Liver (tissue), 8 donors: ENCODE measurements at regions not wholly inside any gene's neighbourhood (a gene's known extent, or its start where the extent isn't known, plus 50 kb on each side); places are given as distances from the start of the nearest gene placed in this dataset.

Experiments used
- DNase-seq: peaks from one replicate; pipeline ENCODE4 v3.0.0-alpha.2; 2017; ENCODE audit warnings: low spot score
- H3K27ac ChIP-seq, 2 donors: one replicate each; pipeline ENCODE4 v1.7.0; 2013; ENCODE audit warnings: inconsistent platforms in 2 of 2, low read length in 2 of 2, control low read depth in 1 of 2, low read depth in 1 of 2, mild to moderate bottlenecking in 1 of 2
- H3K27me3 ChIP-seq, 4 donors: one replicate each; pipeline versions ENCODE4 v1.6.1 to v1.7.0; 2013; ENCODE audit warnings: low read length in 3 of 4, inconsistent platforms in 1 of 4, mild to moderate bottlenecking in 1 of 4, moderate library complexity in 1 of 4; ENCODE audit not compliant: control insufficient read depth in 4 of 4, insufficient read depth in 4 of 4
- H3K36me3 ChIP-seq, 4 donors: one replicate each; pipeline versions ENCODE4 v1.6.1 to v1.7.0; 2013; ENCODE audit warnings: low read length in 3 of 4, mild to moderate bottlenecking in 3 of 4, low read depth in 1 of 4, moderate library complexity in 1 of 4; ENCODE audit not compliant: control insufficient read depth in 4 of 4, insufficient read depth in 3 of 4
- H3K4me1 ChIP-seq, 4 donors: one replicate each; pipeline versions ENCODE4 v1.6.1 to v1.7.0; 2013; ENCODE audit warnings: low read length in 3 of 4, mild to moderate bottlenecking in 3 of 4, moderate library complexity in 1 of 4; ENCODE audit not compliant: control insufficient read depth in 4 of 4, insufficient read depth in 4 of 4
- H3K4me3 ChIP-seq, 3 donors: one replicate each; pipeline versions ENCODE4 v1.6.1 to v1.7.0; 2013; ENCODE audit warnings: low read length in 3 of 3, control low read depth in 1 of 3, low read depth in 1 of 3, mild to moderate bottlenecking in 1 of 3
- H3K9ac ChIP-seq, 2 donors: one replicate each; pipeline ENCODE4 v1.7.0; 2013; ENCODE audit warnings: low read length in 2 of 2, mild to moderate bottlenecking in 2 of 2, moderate library complexity in 2 of 2, control low read depth in 1 of 2, low read depth in 1 of 2
- H3K9me3 ChIP-seq, 4 donors: one replicate each; pipeline versions ENCODE4 v1.6.1 to v1.7.0; 2013; ENCODE audit warnings: low read length in 3 of 4; ENCODE audit not compliant: control insufficient read depth in 4 of 4
- EGR1 ChIP-seq, 2 donors: IDR thresholded peaks; 2 replicates each; pipeline ENCODE4 v1.6.1; 2016 to 2018; ENCODE audit warnings: antibody characterized with exemption in 2 of 2, low read depth in 2 of 2
- FOXA1 ChIP-seq: IDR thresholded peaks from 2 replicates; pipeline ENCODE4 v1.6.1; 2016; ENCODE audit warnings: antibody characterized with exemption
- FOXA2 ChIP-seq: IDR thresholded peaks from 2 replicates; pipeline ENCODE4 v1.6.1; 2016; ENCODE audit warnings: antibody characterized with exemption
- GABPA ChIP-seq, 2 donors: IDR thresholded peaks in 1 of 2; conservative IDR thresholded peaks in 1 of 2; 2 replicates each; pipeline ENCODE4 v1.6.1; 2016; ENCODE audit warnings: antibody characterized with exemption in 2 of 2, mild to moderate bottlenecking in 1 of 2, moderate library complexity in 1 of 2
- HNF4A ChIP-seq, 2 donors: conservative IDR thresholded peaks; 2 replicates each; pipeline ENCODE4 v1.6.1; 2016; ENCODE audit warnings: antibody characterized with exemption in 2 of 2, mild to moderate bottlenecking in 2 of 2
- HNF4G ChIP-seq: IDR thresholded peaks from 2 replicates; pipeline ENCODE4 v1.6.1; 2016; ENCODE audit warnings: antibody characterized with exemption
- JUND ChIP-seq, 2 donors: IDR thresholded peaks; 2 replicates each; pipeline ENCODE4 v1.6.1; 2016; ENCODE audit warnings: antibody characterized with exemption in 2 of 2
- NR2F2 ChIP-seq: IDR thresholded peaks from 2 replicates; pipeline ENCODE4 v1.6.1; 2016; ENCODE audit warnings: antibody characterized with exemption
- RAD21 ChIP-seq, 2 donors: IDR thresholded peaks; 2 replicates each; pipeline ENCODE4 v1.6.1; 2016; ENCODE audit warnings: antibody characterized with exemption in 2 of 2, mild to moderate bottlenecking in 2 of 2
- RXRA ChIP-seq, 2 donors: IDR thresholded peaks; 2 replicates each; pipeline ENCODE4 v1.6.1; 2017 to 2018; ENCODE audit warnings: antibody characterized with exemption in 2 of 2, mild to moderate bottlenecking in 1 of 2
- SP1 ChIP-seq: IDR thresholded peaks from 2 replicates; pipeline ENCODE4 v1.6.1; 2018; ENCODE audit warnings: antibody characterized with exemption, mild to moderate bottlenecking
- TAF1 ChIP-seq: conservative IDR thresholded peaks from 2 replicates; pipeline ENCODE4 v1.6.1; 2016; ENCODE audit warnings: antibody characterized with exemption, mild to moderate bottlenecking
- YY1 ChIP-seq: IDR thresholded peaks from 2 replicates; pipeline ENCODE4 v1.6.1; 2016; ENCODE audit warnings: antibody characterized with exemption, mild to moderate bottlenecking
- WGBS: extraction: QIAGEN DNeasy Blood & Tissue Kit; methylation state at CpG from one replicate; pipeline ENCODE4 v1.1.7; 2013; 5-methylcytosine and 5-hydroxymethylcytosine counted together
- TF ChIP-seq, protein P1 (sequence below): fragments of 150-350 bp; IDR thresholded peaks from 2 replicates; pipeline ENCODE4 v1.5.1; 2017; ENCODE audit warnings: improper control_type of control experiment, low read depth, low read length; ENCODE audit not compliant: missing input control
- TF ChIP-seq, protein P2 (sequence below): IDR thresholded peaks from 2 replicates; pipeline ENCODE4 v1.6.1; 2016; ENCODE audit warnings: antibody characterized with exemption
- TF ChIP-seq, protein P3 (sequence below): IDR thresholded peaks from 2 replicates; pipeline ENCODE4 v1.6.1; 2016; ENCODE audit warnings: antibody characterized with exemption
- TF ChIP-seq, protein P4 (sequence below): IDR thresholded peaks from 2 replicates; pipeline ENCODE4 v1.6.1; 2016; ENCODE audit warnings: antibody characterized with exemption, mild to moderate bottlenecking
- TF ChIP-seq, protein P5 (sequence below): IDR thresholded peaks from 2 replicates; pipeline ENCODE4 v1.6.1; 2016; ENCODE audit warnings: antibody characterized with exemption
- donor health status: healthy.
- donor health status: healthy.
- donor health status: healthy.
- donor health status: healthy.
- donor health status: healthy.

DNA sequence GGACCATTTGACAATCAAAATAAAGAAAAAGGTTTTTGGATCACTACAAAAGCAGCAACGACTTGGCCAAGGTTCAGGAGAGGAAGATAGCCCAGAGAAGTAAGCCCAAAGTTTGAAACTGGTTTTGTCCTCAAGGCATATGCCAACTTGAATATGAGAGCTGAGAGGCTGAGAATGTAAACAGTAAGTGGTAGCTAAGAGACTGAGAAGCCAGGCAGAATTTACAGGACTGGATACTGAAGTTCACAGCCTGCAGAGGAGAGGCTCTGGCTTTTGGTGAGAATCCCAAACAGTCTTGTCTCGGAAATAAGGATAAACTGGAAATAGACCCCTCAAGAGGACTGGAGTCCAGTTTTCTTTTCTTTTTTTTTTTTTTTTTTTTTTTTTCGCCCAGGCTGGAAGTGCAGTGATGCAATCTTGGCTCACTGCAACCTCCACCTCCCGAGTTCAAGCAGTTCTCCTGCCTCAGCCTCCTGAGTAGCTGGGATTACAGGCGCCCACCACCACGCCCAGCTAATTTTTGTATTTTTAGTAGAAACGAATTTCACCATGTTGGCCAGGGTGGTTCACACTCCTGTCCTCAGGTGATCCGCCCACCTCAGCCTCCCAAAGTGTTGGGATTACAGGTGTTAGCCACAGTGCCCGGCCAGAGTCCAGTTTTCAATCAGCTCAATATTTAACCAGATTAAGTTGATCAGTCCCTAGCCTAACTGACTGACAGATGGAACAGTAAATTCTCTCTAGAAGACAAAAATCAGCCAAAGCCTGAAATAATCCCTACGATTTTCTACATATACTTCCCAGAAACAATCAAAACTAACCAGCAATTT, 82.6 kb upstream of the COCH start:
- H3K27ac ChIP-seq: no peak overlapping the region
- peaks cover 0 to 4% (median 0%) of the 10 kb centered on the region in 4 donors for H3K4me1 ChIP-seq
- no peak for TF ChIP-seq FOXA1
- TF ChIP-seq RXRA (IDR thresholded peaks at IDR 0.05): peak; percentile 67 to 76
- TF ChIP-seq JUND (IDR thresholded peaks at IDR 0.05): no peak
- TF ChIP-seq, protein P1, sequence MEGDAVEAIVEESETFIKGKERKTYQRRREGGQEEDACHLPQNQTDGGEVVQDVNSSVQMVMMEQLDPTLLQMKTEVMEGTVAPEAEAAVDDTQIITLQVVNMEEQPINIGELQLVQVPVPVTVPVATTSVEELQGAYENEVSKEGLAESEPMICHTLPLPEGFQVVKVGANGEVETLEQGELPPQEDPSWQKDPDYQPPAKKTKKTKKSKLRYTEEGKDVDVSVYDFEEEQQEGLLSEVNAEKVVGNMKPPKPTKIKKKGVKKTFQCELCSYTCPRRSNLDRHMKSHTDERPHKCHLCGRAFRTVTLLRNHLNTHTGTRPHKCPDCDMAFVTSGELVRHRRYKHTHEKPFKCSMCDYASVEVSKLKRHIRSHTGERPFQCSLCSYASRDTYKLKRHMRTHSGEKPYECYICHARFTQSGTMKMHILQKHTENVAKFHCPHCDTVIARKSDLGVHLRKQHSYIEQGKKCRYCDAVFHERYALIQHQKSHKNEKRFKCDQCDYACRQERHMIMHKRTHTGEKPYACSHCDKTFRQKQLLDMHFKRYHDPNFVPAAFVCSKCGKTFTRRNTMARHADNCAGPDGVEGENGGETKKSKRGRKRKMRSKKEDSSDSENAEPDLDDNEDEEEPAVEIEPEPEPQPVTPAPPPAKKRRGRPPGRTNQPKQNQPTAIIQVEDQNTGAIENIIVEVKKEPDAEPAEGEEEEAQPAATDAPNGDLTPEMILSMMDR: no peak
- TF ChIP-seq TAF1: no peak
- TF ChIP-seq HNF4G: peak; percentile 33
- TF ChIP-seq SP1: peak; percentile 70
- TF ChIP-seq, protein P2, sequence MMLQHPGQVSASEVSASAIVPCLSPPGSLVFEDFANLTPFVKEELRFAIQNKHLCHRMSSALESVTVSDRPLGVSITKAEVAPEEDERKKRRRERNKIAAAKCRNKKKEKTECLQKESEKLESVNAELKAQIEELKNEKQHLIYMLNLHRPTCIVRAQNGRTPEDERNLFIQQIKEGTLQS: no peak
- no peak for TF ChIP-seq YY1
- TF ChIP-seq EGR1 (IDR thresholded peaks at IDR 0.05; ENCODE audit: low read depth in 2 of 2): no peak
- TF ChIP-seq GABPA (IDR thresholded peaks at IDR 0.05 in 1 of 2, conservative IDR thresholded peaks at IDR 0.05 in 1 of 2): no peak
- no peak for TF ChIP-seq RAD21 (IDR thresholded peaks at IDR 0.05)
- TF ChIP-seq NR2F2: no peak
- TF ChIP-seq, protein P3, sequence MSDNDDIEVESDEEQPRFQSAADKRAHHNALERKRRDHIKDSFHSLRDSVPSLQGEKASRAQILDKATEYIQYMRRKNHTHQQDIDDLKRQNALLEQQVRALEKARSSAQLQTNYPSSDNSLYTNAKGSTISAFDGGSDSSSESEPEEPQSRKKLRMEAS: no peak
- peak; percentile 78 to 82 for TF ChIP-seq HNF4A (conservative IDR thresholded peaks at IDR 0.05)
- no peaks in the 10 kb centered on the region for H3K27me3 ChIP-seq
- 46% methylated on average over 10 of the region's 10 CpGs for WGBS
- H3K36me3 ChIP-seq: no peaks in the 10 kb centered on the region
- H3K4me3 ChIP-seq: peak overlapping the region in 1 of 3 donors; percentile 8
- H3K9ac ChIP-seq: no peak overlapping the region
- DNase-seq: no peak
- no peaks in the 10 kb centered on the region for H3K9me3 ChIP-seq

DNA sequence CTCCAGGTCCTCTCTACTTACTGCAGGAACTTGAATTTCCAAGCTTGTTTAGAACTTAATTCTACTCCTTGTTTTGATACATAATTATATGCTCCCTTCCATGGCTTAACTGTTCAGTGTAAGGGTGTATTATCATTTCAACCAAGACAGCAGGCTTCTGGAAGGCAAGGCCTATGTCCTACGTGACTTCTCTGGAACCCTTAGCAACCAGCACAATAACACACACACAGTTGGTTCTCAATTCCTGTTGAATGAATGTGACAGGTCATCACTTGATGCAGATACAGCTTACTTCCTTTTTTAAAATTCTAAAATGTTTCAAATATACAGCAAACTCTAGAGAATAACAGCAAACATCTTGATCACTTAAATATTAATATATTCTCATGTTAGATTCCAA, 77.7 kb upstream of the COCH start:
- WGBS: 82% methylated on average over 1 of the region's 1 CpG
- no peaks in the 10 kb centered on the region for H3K4me1 ChIP-seq
- TF ChIP-seq, protein P1: no peak
- TF ChIP-seq SP1: no peak
- TF ChIP-seq, protein P4, sequence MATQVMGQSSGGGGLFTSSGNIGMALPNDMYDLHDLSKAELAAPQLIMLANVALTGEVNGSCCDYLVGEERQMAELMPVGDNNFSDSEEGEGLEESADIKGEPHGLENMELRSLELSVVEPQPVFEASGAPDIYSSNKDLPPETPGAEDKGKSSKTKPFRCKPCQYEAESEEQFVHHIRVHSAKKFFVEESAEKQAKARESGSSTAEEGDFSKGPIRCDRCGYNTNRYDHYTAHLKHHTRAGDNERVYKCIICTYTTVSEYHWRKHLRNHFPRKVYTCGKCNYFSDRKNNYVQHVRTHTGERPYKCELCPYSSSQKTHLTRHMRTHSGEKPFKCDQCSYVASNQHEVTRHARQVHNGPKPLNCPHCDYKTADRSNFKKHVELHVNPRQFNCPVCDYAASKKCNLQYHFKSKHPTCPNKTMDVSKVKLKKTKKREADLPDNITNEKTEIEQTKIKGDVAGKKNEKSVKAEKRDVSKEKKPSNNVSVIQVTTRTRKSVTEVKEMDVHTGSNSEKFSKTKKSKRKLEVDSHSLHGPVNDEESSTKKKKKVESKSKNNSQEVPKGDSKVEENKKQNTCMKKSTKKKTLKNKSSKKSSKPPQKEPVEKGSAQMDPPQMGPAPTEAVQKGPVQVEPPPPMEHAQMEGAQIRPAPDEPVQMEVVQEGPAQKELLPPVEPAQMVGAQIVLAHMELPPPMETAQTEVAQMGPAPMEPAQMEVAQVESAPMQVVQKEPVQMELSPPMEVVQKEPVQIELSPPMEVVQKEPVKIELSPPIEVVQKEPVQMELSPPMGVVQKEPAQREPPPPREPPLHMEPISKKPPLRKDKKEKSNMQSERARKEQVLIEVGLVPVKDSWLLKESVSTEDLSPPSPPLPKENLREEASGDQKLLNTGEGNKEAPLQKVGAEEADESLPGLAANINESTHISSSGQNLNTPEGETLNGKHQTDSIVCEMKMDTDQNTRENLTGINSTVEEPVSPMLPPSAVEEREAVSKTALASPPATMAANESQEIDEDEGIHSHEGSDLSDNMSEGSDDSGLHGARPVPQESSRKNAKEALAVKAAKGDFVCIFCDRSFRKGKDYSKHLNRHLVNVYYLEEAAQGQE: no peak
- no peak for TF ChIP-seq RAD21 (IDR thresholded peaks at IDR 0.05)
- no peak for TF ChIP-seq HNF4A (conservative IDR thresholded peaks at IDR 0.05)
- TF ChIP-seq RXRA (IDR thresholded peaks at IDR 0.05): no peak
- no peak for TF ChIP-seq TAF1
- no peak for TF ChIP-seq HNF4G
- TF ChIP-seq, protein P5, sequence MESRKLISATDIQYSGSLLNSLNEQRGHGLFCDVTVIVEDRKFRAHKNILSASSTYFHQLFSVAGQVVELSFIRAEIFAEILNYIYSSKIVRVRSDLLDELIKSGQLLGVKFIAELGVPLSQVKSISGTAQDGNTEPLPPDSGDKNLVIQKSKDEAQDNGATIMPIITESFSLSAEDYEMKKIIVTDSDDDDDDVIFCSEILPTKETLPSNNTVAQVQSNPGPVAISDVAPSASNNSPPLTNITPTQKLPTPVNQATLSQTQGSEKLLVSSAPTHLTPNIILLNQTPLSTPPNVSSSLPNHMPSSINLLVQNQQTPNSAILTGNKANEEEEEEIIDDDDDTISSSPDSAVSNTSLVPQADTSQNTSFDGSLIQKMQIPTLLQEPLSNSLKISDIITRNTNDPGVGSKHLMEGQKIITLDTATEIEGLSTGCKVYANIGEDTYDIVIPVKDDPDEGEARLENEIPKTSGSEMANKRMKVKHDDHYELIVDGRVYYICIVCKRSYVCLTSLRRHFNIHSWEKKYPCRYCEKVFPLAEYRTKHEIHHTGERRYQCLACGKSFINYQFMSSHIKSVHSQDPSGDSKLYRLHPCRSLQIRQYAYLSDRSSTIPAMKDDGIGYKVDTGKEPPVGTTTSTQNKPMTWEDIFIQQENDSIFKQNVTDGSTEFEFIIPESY: no peak
- TF ChIP-seq, protein P2: no peak
- no peak for TF ChIP-seq FOXA1
- no peak for TF ChIP-seq JUND (IDR thresholded peaks at IDR 0.05)
- TF ChIP-seq GABPA (IDR thresholded peaks at IDR 0.05 in 1 of 2, conservative IDR thresholded peaks at IDR 0.05 in 1 of 2): no peak
- no peak for TF ChIP-seq EGR1 (IDR thresholded peaks at IDR 0.05; ENCODE audit: low read depth in 2 of 2)
- TF ChIP-seq NR2F2: no peak
- no peak for TF ChIP-seq FOXA2
- TF ChIP-seq, protein P3: no peak
- no peak for TF ChIP-seq YY1

More for the DNA sequence above, 77.7 kb upstream of the COCH start:
- H3K36me3 ChIP-seq: no peaks in the 10 kb centered on the region
- no peak for DNase-seq
- H3K4me3 ChIP-seq: no peak overlapping the region
- no peak overlapping the region for H3K27ac ChIP-seq
- no peaks in the 10 kb centered on the region for H3K9me3 ChIP-seq
- no peaks in the 10 kb centered on the region for H3K27me3 ChIP-seq
- H3K9ac ChIP-seq: no peak overlapping the region
